GM23248 (cell line): ENCODE measurements at regions not wholly inside any gene's neighbourhood (a gene's known extent, or its start where the extent isn't known, plus 50 kb on each side); places are given as distances from the start of the nearest gene placed in this dataset.

Source experiments
- DNase-seq: peaks from one replicate; pipeline ENCODE4 v3.0.0-alpha.2; 2015
- H2AFZ ChIP-seq: fragments of 200-600 bp; sonication (generic); 2 replicates; pipeline ENCODE4 v1.6.1; 2016; ENCODE audit warnings: antibody characterized with exemption
- H3F3A ChIP-seq: fragments of 200-600 bp; sonication (generic); 2 replicates; pipeline ENCODE4 v1.6.1; 2016; ENCODE audit warnings: mild to moderate bottlenecking, antibody characterized with exemption, mixed run types; ENCODE audit not compliant: insufficient read depth
- H3K27ac ChIP-seq: fragments of 200-600 bp; sonication (generic); 2 replicates; pipeline ENCODE4 v1.5.1; 2016; ENCODE audit warnings: mild to moderate bottlenecking
- H3K27me3 ChIP-seq: fragments of 200-600 bp; sonication (generic); replicated peaks from 2 replicates; pipeline ENCODE4 v1.6.1; 2016; ENCODE audit warnings: mild to moderate bottlenecking; ENCODE audit not compliant: insufficient read depth
- H3K36me3 ChIP-seq: fragments of 200-600 bp; sonication (generic); 2 replicates; pipeline ENCODE4 v1.6.1; 2016; ENCODE audit warnings: low read depth, mild to moderate bottlenecking
- H3K4me1 ChIP-seq: fragments of 200-600 bp; sonication (generic); 2 replicates; pipeline ENCODE4 v1.6.1; 2016; ENCODE audit warnings: mild to moderate bottlenecking; ENCODE audit not compliant: insufficient read depth
- H3K4me2 ChIP-seq: fragments of 200-600 bp; sonication (generic); one replicate; pipeline ENCODE4 v1.6.1; 2016; ENCODE audit warnings: mild to moderate bottlenecking; ENCODE audit not compliant: unreplicated experiment
- H3K4me3 ChIP-seq: fragments of 200-600 bp; sonication (generic); 2 replicates; pipeline ENCODE4 v1.5.1; 2016; ENCODE audit warnings: mild to moderate bottlenecking
- H3K79me2 ChIP-seq: fragments of 200-600 bp; sonication (generic); 2 replicates; pipeline ENCODE4 v1.6.1; 2016; ENCODE audit warnings: mild to moderate bottlenecking; ENCODE audit not compliant: insufficient read depth
- H3K9ac ChIP-seq: fragments of 200-600 bp; sonication (generic); 2 replicates; pipeline ENCODE4 v1.6.1; 2016; ENCODE audit warnings: mild to moderate bottlenecking
- H3K9me2 ChIP-seq: fragments of 200-600 bp; sonication (generic); 2 replicates; pipeline ENCODE4 v1.6.1; 2016; ENCODE audit warnings: mixed run types, mild to moderate bottlenecking, moderate library complexity; ENCODE audit not compliant: insufficient read depth
- H3K9me3 ChIP-seq: fragments of 200-600 bp; sonication (generic); one replicate; pipeline ENCODE4 v1.6.1; 2017; ENCODE audit warnings: low read depth
- H4K20me1 ChIP-seq: fragments of 200-600 bp; sonication (generic); 2 replicates; pipeline ENCODE4 v1.6.0; 2016; ENCODE audit not compliant: insufficient read depth
- EZH2 ChIP-seq: fragments of 200-600 bp; sonication (generic); IDR thresholded peaks from 2 replicates; pipeline ENCODE4 v1.6.1; 2018; ENCODE audit warnings: antibody characterized with exemption, mild to moderate bottlenecking; ENCODE audit not compliant: insufficient read depth, poor library complexity, severe bottlenecking
- EZH2phosphoT487 ChIP-seq: fragments of 200-600 bp; sonication (generic); IDR thresholded peaks from 2 replicates; pipeline ENCODE4 v1.6.1; 2018; ENCODE audit warnings: antibody characterized with exemption, moderate library complexity, mild to moderate bottlenecking, low read depth; ENCODE audit not compliant: insufficient read depth
- WGBS, 2 experiments: methylation state at CpG; one replicate each; pipeline ENCODE4 v1.1.6; 2015 to 2017; ENCODE audit warnings: low lambda C conversion rate in 2 of 2, low coverage in 1 of 2; ENCODE audit errors: missing lambda C conversion rate in 2 of 2; 5-methylcytosine and 5-hydroxymethylcytosine counted together
- in situ Hi-C: fragments of 300-500 bp; cut with MboI; formaldehyde crosslinking; loops from 2 replicates; pipeline ENCODE4 v1.15.0; 2020

DNA sequence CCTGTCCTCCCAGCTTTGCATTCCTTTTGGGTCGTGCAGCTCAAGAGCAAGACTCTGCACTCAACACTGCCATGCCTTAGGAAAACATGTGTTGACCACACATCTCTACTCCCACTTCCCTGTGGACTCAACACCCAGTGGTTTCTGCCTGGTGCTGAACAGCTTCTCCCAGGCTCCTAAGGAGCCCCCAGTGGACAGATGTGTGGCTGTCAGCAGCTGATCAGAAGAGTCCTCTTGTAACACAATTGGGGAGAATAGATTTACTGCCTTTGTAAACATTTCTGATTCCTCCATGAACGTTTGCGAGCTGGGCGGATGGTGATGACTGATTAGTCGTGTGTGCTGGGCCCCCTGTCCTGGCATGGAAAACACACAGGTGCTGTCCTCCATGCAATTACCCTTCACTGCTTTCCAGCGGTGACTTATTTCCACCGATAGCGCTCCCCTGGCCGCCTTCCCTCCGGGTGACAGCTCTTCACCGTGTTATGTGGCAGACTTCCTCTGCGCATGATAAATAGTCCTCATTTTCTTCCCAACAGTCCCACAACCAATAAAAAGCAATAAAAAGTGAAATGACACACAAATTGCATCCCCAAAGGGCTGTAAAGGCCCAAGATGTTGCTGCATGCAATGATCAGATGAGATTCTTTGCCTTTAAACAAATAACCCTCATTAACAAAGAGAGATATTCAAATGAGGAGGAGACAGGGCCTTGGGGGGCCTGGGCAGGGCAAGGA lies 249.4 kb upstream of the AJAP1 start:
- Histone ChIP-seq H4K20me1 (no peaks in the 10 kb centered on the region), H3F3A (no peaks in the 10 kb centered on the region), H3K27me3 (no peaks in the 10 kb centered on the region), H3K79me2 (no peaks in the 10 kb centered on the region), H2AFZ (no peak overlapping the region), H3K27ac (no peak overlapping the region), H3K9ac (no peak overlapping the region), H3K4me2 (no peak overlapping the region), H3K4me1 (no peaks in the 10 kb centered on the region), H3K9me3 (no peaks in the 10 kb centered on the region), H3K36me3 (no peaks in the 10 kb centered on the region), H3K4me3 (no peak overlapping the region), H3K9me2 (no peaks in the 10 kb centered on the region)
- 6% methylated on average over 12 of the region's 12 CpGs for WGBS, 2 experiments
- no peak for TF ChIP-seq EZH2phosphoT487
- no peak for TF ChIP-seq EZH2
- DNase-seq = no peak
- in situ Hi-C loops = no loop called here

DNA sequence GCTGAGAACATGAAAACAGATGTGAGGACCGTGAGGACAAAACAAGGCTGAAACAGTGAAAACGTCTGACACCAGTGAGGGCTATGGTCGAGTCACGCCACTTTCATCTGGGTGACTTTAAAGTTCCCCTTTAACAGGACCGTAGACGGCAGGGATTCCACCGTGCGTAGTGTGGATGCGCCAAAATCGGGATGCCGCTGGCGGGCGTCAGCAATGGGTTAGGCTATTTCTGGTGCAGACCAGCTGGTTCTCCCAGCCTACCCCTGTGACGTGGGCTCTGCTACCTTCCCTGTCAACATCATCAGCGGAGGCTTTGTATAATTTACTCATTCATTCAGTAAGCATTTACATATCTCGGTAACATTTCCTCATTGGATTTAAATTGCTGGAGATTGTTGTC lies 246.6 kb upstream of the AJAP1 start:
- H3K4me1 ChIP-seq = no peaks in the 10 kb centered on the region
- H2AFZ ChIP-seq = no peak overlapping the region
- DNase-seq = no peak
- H3K27me3 ChIP-seq = no peaks in the 10 kb centered on the region
- TF ChIP-seq EZH2phosphoT487 = no peak
- no peak for TF ChIP-seq EZH2
- no peak overlapping the region for H3K4me2 ChIP-seq
- H3K27ac ChIP-seq = no peak overlapping the region
- 51 to 56% methylated on average over 16 of the region's 16 CpGs for WGBS, 2 experiments
- H3F3A ChIP-seq = no peaks in the 10 kb centered on the region
- no peaks in the 10 kb centered on the region for H3K9me3 ChIP-seq
- no peaks in the 10 kb centered on the region for H3K36me3 ChIP-seq
- no peak overlapping the region for H3K4me3 ChIP-seq
- in situ Hi-C loops = no loop called here
- H3K9me2 ChIP-seq = no peaks in the 10 kb centered on the region
- H4K20me1 ChIP-seq = no peaks in the 10 kb centered on the region
- H3K79me2 ChIP-seq = no peaks in the 10 kb centered on the region
- no peak overlapping the region for H3K9ac ChIP-seq

DNA sequence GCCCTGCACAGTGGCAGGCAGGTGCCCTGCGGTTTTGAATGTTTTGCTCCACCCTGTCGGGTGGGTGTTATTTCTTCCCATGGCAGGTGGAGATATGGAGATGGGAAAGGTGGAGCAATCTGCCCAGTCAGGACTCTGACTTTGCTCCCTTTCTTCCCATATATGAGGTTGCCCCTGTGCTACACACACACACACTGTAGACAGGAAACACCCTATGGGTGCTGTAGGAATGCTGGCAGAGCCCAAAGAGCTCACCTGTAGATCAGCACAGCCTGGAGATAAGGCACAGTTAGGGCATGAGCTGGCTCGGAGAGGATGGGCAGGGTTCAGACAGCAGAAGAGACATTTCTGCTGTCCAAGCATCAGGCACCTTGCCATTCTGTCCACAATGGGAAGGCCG lies 246.0 kb upstream of the AJAP1 start:
- H3K4me3 ChIP-seq = no peak overlapping the region
- H3K9ac ChIP-seq = no peak overlapping the region
- 43 to 45% methylated on average over 4 of the region's 4 CpGs for WGBS, 2 experiments
- H3K36me3 ChIP-seq = no peaks in the 10 kb centered on the region
- DNase-seq = no peak
- H3K27ac ChIP-seq = no peak overlapping the region
- no peaks in the 10 kb centered on the region for H3K4me1 ChIP-seq
- TF ChIP-seq EZH2phosphoT487 (no peak), EZH2 (no peak)
- H3K4me2 ChIP-seq = no peak overlapping the region
- no peaks in the 10 kb centered on the region for H3K9me2 ChIP-seq
- no peaks in the 10 kb centered on the region for H3K9me3 ChIP-seq
- in situ Hi-C loops = no loop called here
- no peaks in the 10 kb centered on the region for H3F3A ChIP-seq
- H3K79me2 ChIP-seq = no peaks in the 10 kb centered on the region
- no peak overlapping the region for H2AFZ ChIP-seq
- no peaks in the 10 kb centered on the region for H4K20me1 ChIP-seq
- no peaks in the 10 kb centered on the region for H3K27me3 ChIP-seq

DNA sequence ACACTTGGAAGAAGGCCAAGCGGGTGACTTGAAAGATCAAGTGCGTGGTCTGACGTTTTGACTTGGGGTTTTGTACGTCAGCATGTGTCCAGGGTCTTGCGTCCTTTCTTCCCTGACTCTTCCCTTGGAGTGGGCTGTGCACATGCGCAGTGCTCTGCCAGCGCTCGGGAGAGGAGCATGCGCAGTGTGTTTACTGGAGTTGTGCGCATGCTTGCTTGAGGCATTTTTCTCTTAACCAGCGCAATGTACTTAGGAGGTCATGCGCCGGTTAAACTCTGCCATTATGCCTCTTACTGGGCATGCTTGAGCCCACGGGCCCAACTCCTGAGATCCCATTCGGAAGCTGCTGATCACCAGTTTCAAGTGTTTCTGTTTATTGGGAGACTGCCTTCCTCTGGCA lies 242.5 kb upstream of the AJAP1 start:
- TF ChIP-seq EZH2phosphoT487 = no peak
- TF ChIP-seq EZH2 = no peak
- H3K9me2 ChIP-seq = no peaks in the 10 kb centered on the region
- no peak overlapping the region for H3K9ac ChIP-seq
- H3K27me3 ChIP-seq = no peaks in the 10 kb centered on the region
- 66 to 73% methylated on average over 15 of the region's 15 CpGs for WGBS, 2 experiments
- no peak overlapping the region for H3K4me2 ChIP-seq
- no peak overlapping the region for H2AFZ ChIP-seq
- in situ Hi-C loops = no loop called here
- no peak overlapping the region for H3K4me3 ChIP-seq
- no peaks in the 10 kb centered on the region for H4K20me1 ChIP-seq
- H3K4me1 ChIP-seq = no peaks in the 10 kb centered on the region
- no peaks in the 10 kb centered on the region for H3K9me3 ChIP-seq
- H3F3A ChIP-seq = no peaks in the 10 kb centered on the region
- no peak for DNase-seq
- no peak overlapping the region for H3K27ac ChIP-seq
- no peaks in the 10 kb centered on the region for H3K36me3 ChIP-seq
- H3K79me2 ChIP-seq = no peaks in the 10 kb centered on the region
